Muscle of leg (tissue), 3 donors: ENCODE measurements at regions not wholly inside any gene's neighbourhood (a gene's known extent, or its start where the extent isn't known, plus 50 kb on each side); places are given as distances from the start of the nearest gene placed in this dataset.
"Not testable (repeated sequence)": the region's sequence is repeated elsewhere in the genome, so short reads cannot be mapped to it uniquely, and the experiment has no call there.

ENCODE experiments used
- DNase-seq: peaks from one replicate; pipeline ENCODE4 v3.0.0; 2013
- H3K27ac ChIP-seq: one replicate; pipeline ENCODE4 v1.5.1; 2013; ENCODE audit warnings: mild to moderate bottlenecking, low read length, control low read depth
- H3K27me3 ChIP-seq: one replicate; pipeline ENCODE4 v1.6.1; 2013; ENCODE audit warnings: low read length; ENCODE audit not compliant: control insufficient read depth, insufficient read depth
- H3K36me3 ChIP-seq: one replicate; pipeline ENCODE4 v1.6.1; 2013; ENCODE audit warnings: low read length; ENCODE audit not compliant: control insufficient read depth, insufficient read depth
- H3K4me1 ChIP-seq: one replicate; pipeline ENCODE4 v1.6.1; 2013; ENCODE audit warnings: low read length; ENCODE audit not compliant: control insufficient read depth, insufficient read depth
- H3K4me3 ChIP-seq: one replicate; pipeline ENCODE4 v1.5.1; 2013; ENCODE audit warnings: low read length, control low read depth
- H3K9me3 ChIP-seq: replicated peaks from 2 replicates; pipeline ENCODE4 v1.6.1; 2013; ENCODE audit warnings: low read depth, low read length; ENCODE audit not compliant: control insufficient read depth
- WGBS: methylation state at CpG from one replicate; pipeline ENCODE4 v1.1.5; 2013; ENCODE audit warnings: missing lambda C conversion rate; ENCODE audit not compliant: insufficient coverage; 5-methylcytosine and 5-hydroxymethylcytosine counted together

DNA sequence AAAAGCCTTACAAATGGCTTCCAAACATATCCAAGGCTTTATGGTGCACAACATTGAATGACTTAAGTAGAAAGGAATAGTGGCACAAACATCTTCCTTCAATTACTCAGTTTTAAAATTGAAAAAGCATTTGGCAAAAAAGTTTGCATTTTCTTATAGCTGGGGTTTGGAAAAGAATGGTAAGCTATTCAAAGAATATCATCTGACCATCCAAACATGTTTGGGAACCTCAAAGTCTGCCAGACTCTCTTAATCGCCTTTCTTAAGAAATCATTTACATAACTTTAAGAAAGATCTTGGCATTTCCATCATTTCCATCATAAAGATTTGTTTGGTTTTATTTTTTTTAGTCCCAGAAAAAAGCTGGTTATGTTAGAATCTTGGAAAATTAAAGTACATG, 210.1 kb upstream of the PELI2 start:
- no CpG with 5 or more reads among the region's 1 CpG for WGBS
- no peaks in the 10 kb centered on the region for H3K36me3 ChIP-seq
- DNase-seq: peak; percentile 44
- no peaks in the 10 kb centered on the region for H3K9me3 ChIP-seq
- no peak overlapping the region for H3K4me3 ChIP-seq
- no peak overlapping the region for H3K27ac ChIP-seq
- no peaks in the 10 kb centered on the region for H3K4me1 ChIP-seq
- H3K27me3 ChIP-seq: no peaks in the 10 kb centered on the region

DNA sequence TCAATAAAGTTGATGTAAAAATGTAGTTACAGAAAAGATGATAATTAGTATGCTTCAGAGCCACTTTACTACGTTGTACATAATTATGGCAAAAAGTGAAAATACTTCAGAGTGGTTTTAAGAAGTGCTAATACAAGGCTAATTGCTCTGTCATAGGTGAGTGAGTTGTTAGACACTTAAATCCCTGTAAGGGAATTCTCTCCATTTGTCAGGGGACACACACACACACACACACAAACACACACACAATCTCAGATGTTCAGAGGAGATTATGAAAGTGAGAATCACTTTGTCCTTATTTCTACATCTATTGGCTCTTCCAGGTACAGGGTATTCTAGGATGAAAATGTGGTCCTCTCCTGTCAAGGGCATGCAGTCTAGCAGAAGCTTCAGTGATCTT, 208.3 kb upstream of the PELI2 start:
- Histone ChIP-seq H3K27ac (no peak overlapping the region), H3K27me3 (no peaks in the 10 kb centered on the region), H3K9me3 (no peaks in the 10 kb centered on the region), H3K36me3 (no peaks in the 10 kb centered on the region), H3K4me3 (no peak overlapping the region), H3K4me1 (no peaks in the 10 kb centered on the region)
- no peak for DNase-seq
- WGBS: no CpG with 5 or more reads among the region's 1 CpG

DNA sequence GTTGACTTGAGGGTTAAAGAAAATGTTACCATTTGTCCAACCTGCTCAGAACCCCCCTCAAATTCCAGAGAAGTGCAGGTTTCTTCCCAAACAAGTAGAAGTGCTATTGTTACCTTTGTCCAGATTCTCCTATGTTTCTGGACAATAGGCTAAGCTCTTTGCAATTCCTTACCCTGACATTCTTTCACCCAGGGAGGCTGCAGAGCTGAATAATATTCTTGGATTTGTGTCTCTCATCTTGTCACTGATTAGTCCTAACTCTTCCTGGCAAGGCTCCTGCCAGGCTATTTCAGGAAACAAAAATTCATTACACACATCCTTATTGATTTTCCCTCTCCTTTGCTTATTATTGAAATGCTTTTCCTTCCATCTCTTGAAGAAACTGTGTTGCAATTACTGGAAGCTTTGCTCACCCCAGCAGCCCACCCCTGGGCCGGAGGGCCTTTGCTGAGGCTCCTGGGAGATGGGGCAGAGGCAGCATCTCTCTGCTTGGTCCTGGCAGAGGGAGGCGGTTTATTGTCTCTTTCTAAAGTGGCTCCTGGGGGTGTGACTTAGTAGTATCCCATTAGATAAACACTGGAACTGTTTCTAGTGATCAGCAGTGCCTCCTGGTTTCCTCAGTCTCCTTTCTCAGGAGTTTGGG, 207.5 kb upstream of the PELI2 start:
- H3K27me3 ChIP-seq: no peaks in the 10 kb centered on the region
- no peaks in the 10 kb centered on the region for H3K36me3 ChIP-seq
- H3K4me3 ChIP-seq: no peak overlapping the region
- DNase-seq: no peak
- no peaks in the 10 kb centered on the region for H3K4me1 ChIP-seq
- no peak overlapping the region for H3K27ac ChIP-seq
- no CpG with 5 or more reads among the region's 2 CpGs for WGBS
- H3K9me3 ChIP-seq: no peaks in the 10 kb centered on the region

DNA sequence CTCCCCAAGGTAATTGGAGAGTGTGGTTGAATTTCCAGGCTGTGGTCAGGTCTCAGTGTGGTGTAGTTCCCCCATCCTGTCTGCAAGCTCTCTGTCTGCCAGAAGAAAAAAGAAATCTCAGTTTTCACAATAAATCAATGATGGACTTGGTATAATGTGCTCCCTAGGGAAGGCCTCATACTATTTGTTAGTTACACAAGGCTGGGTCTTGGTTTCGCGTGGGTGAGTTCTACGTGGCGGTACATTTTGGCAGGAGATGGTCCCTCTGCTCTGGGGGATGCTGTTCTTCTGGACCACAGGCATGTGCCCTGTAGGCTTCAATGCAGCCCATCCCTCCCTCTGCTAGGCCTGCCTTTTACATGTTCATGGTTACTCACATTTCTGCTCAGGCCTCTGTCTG, 206.4 kb upstream of the PELI2 start:
- Histone ChIP-seq H3K9me3 (no peaks in the 10 kb centered on the region), H3K27ac (no peak overlapping the region), H3K27me3 (no peaks in the 10 kb centered on the region), H3K36me3 (no peaks in the 10 kb centered on the region), H3K4me1 (no peaks in the 10 kb centered on the region), H3K4me3 (no peak overlapping the region)
- WGBS: no CpG with 5 or more reads among the region's 4 CpGs
- no peak for DNase-seq

DNA sequence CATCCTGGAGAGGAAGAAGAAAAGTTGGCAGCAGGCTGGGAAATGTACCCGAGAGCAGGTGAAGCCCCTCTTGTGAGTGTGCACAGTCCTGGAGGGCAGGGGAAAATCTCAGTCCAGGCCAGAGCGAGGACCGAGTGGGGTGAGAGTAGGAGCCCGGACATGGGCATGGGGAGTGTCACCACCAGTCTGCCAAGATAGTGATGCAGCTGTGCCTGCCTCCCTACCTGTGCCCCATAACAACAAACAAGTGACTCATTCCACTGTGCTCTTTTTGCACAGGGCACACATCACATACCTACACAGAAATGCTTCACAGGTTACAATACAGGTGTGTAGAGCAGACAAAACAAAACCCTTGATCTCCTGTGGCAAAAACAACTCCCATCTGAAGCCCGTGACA, 205.9 kb upstream of the PELI2 start:
- H3K36me3 ChIP-seq: no peaks in the 10 kb centered on the region
- no peak overlapping the region for H3K4me3 ChIP-seq
- no peak overlapping the region for H3K27ac ChIP-seq
- no peak for DNase-seq
- no peaks in the 10 kb centered on the region for H3K27me3 ChIP-seq
- H3K4me1 ChIP-seq: no peaks in the 10 kb centered on the region
- WGBS: 100% methylated on average over 2 of the region's 5 CpGs
- H3K9me3 ChIP-seq: no peaks in the 10 kb centered on the region

DNA sequence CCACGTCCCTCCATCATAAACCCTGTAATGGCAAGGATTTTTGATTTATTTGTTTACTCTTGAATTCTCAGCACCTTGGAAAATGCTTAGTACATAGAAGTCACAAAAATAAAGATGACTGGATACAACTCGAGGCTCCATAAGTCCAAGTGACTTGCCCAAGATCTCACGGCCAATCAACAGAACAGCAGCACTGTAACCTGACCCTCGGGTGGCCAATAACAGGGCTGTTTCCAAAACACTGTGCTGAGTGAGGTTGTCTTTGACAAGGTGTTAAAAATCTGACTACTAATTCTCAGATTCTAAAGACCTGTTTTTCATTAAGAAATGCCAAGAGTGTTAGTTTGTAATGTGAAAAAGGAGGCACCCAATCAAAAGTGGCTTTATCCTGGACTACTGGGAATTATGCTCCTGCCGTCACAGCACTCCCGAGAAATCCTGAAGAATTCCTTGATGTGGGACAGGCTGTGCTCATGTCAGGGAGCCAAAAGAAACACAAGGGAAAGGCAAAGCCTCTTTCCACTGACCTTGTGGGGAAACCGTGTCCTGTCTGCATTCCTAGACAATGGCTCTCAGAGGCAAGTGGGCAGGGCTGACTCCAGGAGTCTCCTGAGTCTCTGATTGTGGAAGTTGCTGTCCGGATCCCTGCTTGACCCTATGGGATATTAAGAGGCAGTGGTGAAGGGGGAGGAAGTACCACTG, 204.7 kb upstream of the PELI2 start:
- no peaks in the 10 kb centered on the region for H3K27me3 ChIP-seq
- no peaks in the 10 kb centered on the region for H3K9me3 ChIP-seq
- 22% methylated on average over 4 of the region's 8 CpGs for WGBS
- no peaks in the 10 kb centered on the region for H3K36me3 ChIP-seq
- no peak overlapping the region for H3K27ac ChIP-seq
- DNase-seq: peak; percentile 15
- no peaks in the 10 kb centered on the region for H3K4me1 ChIP-seq
- H3K4me3 ChIP-seq: no peak overlapping the region

DNA sequence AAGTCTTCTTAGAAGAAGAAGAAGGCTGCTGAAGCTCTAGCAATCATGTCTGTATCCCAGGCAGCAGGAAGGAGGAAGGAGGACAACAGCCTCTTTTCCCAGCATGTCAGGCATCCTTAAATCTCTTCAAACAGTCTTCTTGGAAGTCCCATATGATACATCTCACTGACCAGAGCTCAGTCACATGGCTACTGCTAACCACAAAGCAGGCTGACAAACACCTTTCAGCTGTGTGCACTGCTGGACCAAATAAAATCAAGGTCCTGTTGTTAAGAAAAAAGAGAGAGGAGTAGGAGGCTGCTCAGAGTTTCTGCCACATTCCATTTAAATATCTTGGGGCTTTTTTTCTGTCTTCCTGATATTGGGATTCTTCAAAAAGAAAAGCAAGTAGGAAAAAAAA, 203.4 kb upstream of the PELI2 start:
- no peak for DNase-seq
- Histone ChIP-seq H3K27me3 (no peaks in the 10 kb centered on the region), H3K36me3 (no peaks in the 10 kb centered on the region), H3K4me3 (no peak overlapping the region), H3K9me3 (no peaks in the 10 kb centered on the region), H3K27ac (no peak overlapping the region), H3K4me1 (no peaks in the 10 kb centered on the region)

DNA sequence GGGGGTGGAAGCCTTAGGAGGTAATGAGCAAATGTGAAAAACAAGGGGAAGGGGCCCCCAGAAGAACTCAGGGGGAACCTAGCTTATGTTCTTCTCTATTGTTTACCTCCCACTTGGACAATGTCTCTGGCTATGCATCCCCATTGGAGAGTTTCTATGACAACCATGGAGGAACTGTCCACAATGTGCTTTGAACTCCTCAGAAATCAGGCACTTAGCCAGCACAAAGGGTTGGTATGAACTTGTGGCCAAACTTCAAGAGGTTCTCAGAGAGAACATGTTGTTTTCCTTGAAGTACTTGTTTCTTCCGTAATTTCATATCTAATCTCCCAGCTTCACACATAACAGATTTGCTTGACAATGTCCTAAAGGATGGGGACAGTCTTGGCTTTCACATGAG, 202.8 kb upstream of the PELI2 start:
- Histone ChIP-seq H3K4me3 (no peak overlapping the region), H3K36me3 (no peaks in the 10 kb centered on the region), H3K4me1 (no peaks in the 10 kb centered on the region), H3K9me3 (no peaks in the 10 kb centered on the region), H3K27ac (no peak overlapping the region), H3K27me3 (no peaks in the 10 kb centered on the region)
- peak; percentile 24 for DNase-seq
- WGBS: no CpG with 5 or more reads among the region's 1 CpG

DNA sequence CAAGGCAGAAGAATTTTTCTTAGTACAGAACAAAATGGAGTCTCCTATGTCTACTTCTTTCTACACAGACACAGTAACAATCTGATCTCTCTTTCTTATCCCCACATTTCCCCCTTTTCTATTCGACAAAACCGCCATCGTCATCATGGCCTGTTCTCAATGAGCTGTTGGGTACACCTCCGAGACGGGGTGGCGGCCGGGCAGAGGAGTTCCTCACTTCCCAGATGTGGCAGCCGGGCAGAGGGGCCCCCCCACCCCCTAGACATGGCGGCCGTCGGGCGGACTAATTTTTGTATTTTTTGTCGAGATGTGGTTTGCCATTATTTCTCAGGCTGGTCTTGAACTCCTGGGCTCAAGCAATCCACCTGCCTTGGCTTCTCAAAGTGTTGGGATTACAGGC, 198.4 kb upstream of the PELI2 start:
- not testable (repeated sequence) for DNase-seq, H3K4me1 ChIP-seq, H3K9me3 ChIP-seq, H3K27me3 ChIP-seq, H3K36me3 ChIP-seq, H3K4me3 ChIP-seq, H3K27ac ChIP-seq
- 100% methylated on average over 4 of the region's 13 CpGs for WGBS

DNA sequence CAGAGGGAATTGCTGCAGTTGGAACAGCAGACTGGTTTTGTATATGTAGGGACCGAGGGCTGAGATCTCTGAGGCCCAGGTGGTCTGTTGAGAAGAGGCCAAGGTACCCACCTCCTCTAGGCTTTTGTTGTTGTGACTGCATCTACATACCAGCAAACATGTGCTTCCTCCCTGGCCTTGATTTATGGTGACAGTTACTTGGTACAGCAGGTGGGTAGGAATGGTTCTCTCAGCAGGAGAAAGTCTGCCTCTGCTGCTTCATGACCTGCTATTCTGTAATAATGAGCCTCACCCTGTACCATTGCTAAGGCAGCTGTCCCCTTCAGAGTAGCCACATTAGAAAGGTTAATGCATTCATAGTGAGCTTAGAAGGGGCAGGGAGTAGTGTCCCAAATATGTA, 196.7 kb upstream of the PELI2 start:
- no peaks in the 10 kb centered on the region for H3K36me3 ChIP-seq

DNA sequence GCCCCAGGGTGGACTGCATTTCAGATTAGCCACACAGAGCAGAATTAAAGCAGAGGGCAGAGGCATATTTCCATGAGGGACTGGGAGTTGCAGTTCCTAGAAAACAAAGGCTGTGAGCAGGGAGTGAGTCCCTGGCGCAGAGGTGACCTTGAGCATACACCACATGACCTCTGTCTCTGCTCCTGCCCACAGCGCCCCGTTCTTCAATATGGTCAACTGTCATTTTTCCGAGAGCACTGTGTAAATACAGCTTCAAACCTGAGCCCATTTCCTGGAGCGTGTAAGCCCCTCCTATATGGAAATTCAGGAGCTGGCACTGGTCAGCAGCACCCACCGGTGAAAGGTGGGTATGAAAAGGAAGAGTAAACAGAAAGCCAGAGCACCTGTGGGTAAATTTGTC, 192.2 kb upstream of the PELI2 start:
- no peaks in the 10 kb centered on the region for H3K27me3 ChIP-seq
- H3K36me3 ChIP-seq: no peaks in the 10 kb centered on the region
- no peaks in the 10 kb centered on the region for H3K4me1 ChIP-seq
- DNase-seq: no peak
- no peak overlapping the region for H3K27ac ChIP-seq
- no peaks in the 10 kb centered on the region for H3K9me3 ChIP-seq
- H3K4me3 ChIP-seq: no peak overlapping the region
- 67% methylated on average over 2 of the region's 6 CpGs for WGBS

More for the DNA sequence above, 196.7 kb upstream of the PELI2 start:
- no peaks in the 10 kb centered on the region for H3K27me3 ChIP-seq
- no peak overlapping the region for H3K27ac ChIP-seq
- no CpG with 5 or more reads among the region's 1 CpG for WGBS
- H3K4me1 ChIP-seq: no peaks in the 10 kb centered on the region
- no peak overlapping the region for H3K4me3 ChIP-seq
- DNase-seq: no peak
- H3K9me3 ChIP-seq: no peaks in the 10 kb centered on the region
